ENCODE measurements at regions not wholly inside any gene's neighbourhood (a gene's known extent, or its start where the extent isn't known, plus 50 kb on each side); places are given as distances from the start of the nearest gene placed in this dataset.

GRCh38 chr16:62913924-62914323 is 877.7 kb upstream of the CDH8 start:
- Mint-ChIP-seq H3K27ac (no peak overlapping the region), H3K27me3 (ENCODE audit: low read depth) (no peaks in the 10 kb centered on the region), H3K4me1 (ENCODE audit: low read depth) (no peaks in the 10 kb centered on the region), H3K36me3 (ENCODE audit: low read depth) (no peaks in the 10 kb centered on the region), H3K9me3 (peaks cover 20% of the 10 kb centered on the region), H3K4me3 (no peak overlapping the region)

- H3K36me3 Mint-ChIP-seq (ENCODE audit: low read depth) = no peaks in the 10 kb centered on the region
- no peaks in the 10 kb centered on the region for H3K4me1 Mint-ChIP-seq (ENCODE audit: low read depth)
- no peaks in the 10 kb centered on the region for H3K27me3 Mint-ChIP-seq (ENCODE audit: low read depth)
- no peak overlapping the region for H3K4me3 Mint-ChIP-seq
- peaks cover 20% of the 10 kb centered on the region for H3K9me3 Mint-ChIP-seq
- no peak overlapping the region for H3K27ac Mint-ChIP-seq
Measured at GRCh38 chr16:62913333-62913732, 877.1 kb upstream of the CDH8 start.

- Mint-ChIP-seq H3K27ac (no peak overlapping the region), H3K27me3 (ENCODE audit: low read depth) (no peaks in the 10 kb centered on the region), H3K9me3 (peaks cover 28% of the 10 kb centered on the region), H3K4me3 (no peak overlapping the region), H3K36me3 (ENCODE audit: low read depth) (no peaks in the 10 kb centered on the region), H3K4me1 (ENCODE audit: low read depth) (no peaks in the 10 kb centered on the region)
Measured at GRCh38 chr16:62909597-62909996, 873.4 kb upstream of the CDH8 start.

- Mint-ChIP-seq H3K9me3 (peaks cover 28% of the 10 kb centered on the region), H3K27ac (no peak overlapping the region), H3K4me1 (ENCODE audit: low read depth) (no peaks in the 10 kb centered on the region), H3K27me3 (ENCODE audit: low read depth) (no peaks in the 10 kb centered on the region), H3K4me3 (no peak overlapping the region), H3K36me3 (ENCODE audit: low read depth) (no peaks in the 10 kb centered on the region)
Measured at GRCh38 chr16:62907562-62907961, 871.3 kb upstream of the CDH8 start.

- H3K4me1 Mint-ChIP-seq (ENCODE audit: low read depth) = no peaks in the 10 kb centered on the region
- H3K27me3 Mint-ChIP-seq (ENCODE audit: low read depth) = no peaks in the 10 kb centered on the region
Measured at GRCh38 chr16:62903961-62904502, 867.8 kb upstream of the CDH8 start.

GRCh38 chr16:62899737-62900136 is 863.5 kb upstream of the CDH8 start:
- no peaks in the 10 kb centered on the region for H3K4me1 Mint-ChIP-seq (ENCODE audit: low read depth)
- no peaks in the 10 kb centered on the region for H3K36me3 Mint-ChIP-seq (ENCODE audit: low read depth)
- no peak overlapping the region for H3K4me3 Mint-ChIP-seq
- peaks cover 35% of the 10 kb centered on the region for H3K9me3 Mint-ChIP-seq
- no peaks in the 10 kb centered on the region for H3K27me3 Mint-ChIP-seq (ENCODE audit: low read depth)
- no peak overlapping the region for H3K27ac Mint-ChIP-seq

More at GRCh38 chr16:62903961-62904502, 867.8 kb upstream of the CDH8 start:
- no peaks in the 10 kb centered on the region for H3K36me3 Mint-ChIP-seq (ENCODE audit: low read depth)
- H3K27ac Mint-ChIP-seq = no peak overlapping the region
- H3K9me3 Mint-ChIP-seq = peaks cover 27% of the 10 kb centered on the region
- H3K4me3 Mint-ChIP-seq = no peak overlapping the region

GRCh38 chr16:62889097-62889496 is 852.9 kb upstream of the CDH8 start:
- Mint-ChIP-seq H3K4me3 (no peak overlapping the region), H3K27ac (no peak overlapping the region), H3K27me3 (ENCODE audit: low read depth) (no peaks in the 10 kb centered on the region), H3K4me1 (ENCODE audit: low read depth) (no peaks in the 10 kb centered on the region), H3K36me3 (ENCODE audit: low read depth) (no peaks in the 10 kb centered on the region), H3K9me3 (peaks cover 25% of the 10 kb centered on the region)

- no peaks in the 10 kb centered on the region for H3K27me3 Mint-ChIP-seq (ENCODE audit: low read depth)
- no peak overlapping the region for H3K27ac Mint-ChIP-seq
- H3K9me3 Mint-ChIP-seq = peaks cover 35% of the 10 kb centered on the region
- H3K4me3 Mint-ChIP-seq = no peak overlapping the region
- no peaks in the 10 kb centered on the region for H3K36me3 Mint-ChIP-seq (ENCODE audit: low read depth)
- H3K4me1 Mint-ChIP-seq (ENCODE audit: low read depth) = no peaks in the 10 kb centered on the region
Measured at GRCh38 chr16:62883509-62883908, 847.3 kb upstream of the CDH8 start.

GRCh38 chr16:62882552-62883221 is 846.4 kb upstream of the CDH8 start:
- H3K9me3 Mint-ChIP-seq = peaks cover 33% of the 10 kb centered on the region

GRCh38 chr16:62876133-62876532 is 839.9 kb upstream of the CDH8 start:
- no peaks in the 10 kb centered on the region for H3K36me3 Mint-ChIP-seq (ENCODE audit: low read depth)
- no peaks in the 10 kb centered on the region for H3K4me1 Mint-ChIP-seq (ENCODE audit: low read depth)
- peaks cover 23% of the 10 kb centered on the region for H3K9me3 Mint-ChIP-seq
- no peaks in the 10 kb centered on the region for H3K27me3 Mint-ChIP-seq (ENCODE audit: low read depth)
- H3K4me3 Mint-ChIP-seq = no peak overlapping the region
- no peak overlapping the region for H3K27ac Mint-ChIP-seq

More at GRCh38 chr16:62882552-62883221, 846.4 kb upstream of the CDH8 start:
- Mint-ChIP-seq H3K4me1 (ENCODE audit: low read depth) (no peaks in the 10 kb centered on the region), H3K27me3 (ENCODE audit: low read depth) (no peaks in the 10 kb centered on the region), H3K27ac (no peak overlapping the region), H3K4me3 (no peak overlapping the region), H3K36me3 (ENCODE audit: low read depth) (no peaks in the 10 kb centered on the region)

- H3K27ac Mint-ChIP-seq = no peak overlapping the region
- no peaks in the 10 kb centered on the region for H3K27me3 Mint-ChIP-seq (ENCODE audit: low read depth)
- no peak overlapping the region for H3K4me3 Mint-ChIP-seq
- peaks cover 13% of the 10 kb centered on the region for H3K9me3 Mint-ChIP-seq
- H3K36me3 Mint-ChIP-seq (ENCODE audit: low read depth) = no peaks in the 10 kb centered on the region
- H3K4me1 Mint-ChIP-seq (ENCODE audit: low read depth) = no peaks in the 10 kb centered on the region
Measured at GRCh38 chr16:62872339-62872738, 836.1 kb upstream of the CDH8 start.

GRCh38 chr16:62870554-62870953 is 834.3 kb upstream of the CDH8 start:
- H3K27ac Mint-ChIP-seq = no peak overlapping the region
- no peak overlapping the region for H3K4me3 Mint-ChIP-seq
- no peaks in the 10 kb centered on the region for H3K27me3 Mint-ChIP-seq (ENCODE audit: low read depth)
- peaks cover 9% of the 10 kb centered on the region for H3K9me3 Mint-ChIP-seq
- no peaks in the 10 kb centered on the region for H3K4me1 Mint-ChIP-seq (ENCODE audit: low read depth)
- H3K36me3 Mint-ChIP-seq (ENCODE audit: low read depth) = no peaks in the 10 kb centered on the region

- no peak overlapping the region for H3K27ac Mint-ChIP-seq
- H3K36me3 Mint-ChIP-seq (ENCODE audit: low read depth) = no peaks in the 10 kb centered on the region
- H3K4me3 Mint-ChIP-seq = no peak overlapping the region
- H3K27me3 Mint-ChIP-seq (ENCODE audit: low read depth) = no peaks in the 10 kb centered on the region
- H3K9me3 Mint-ChIP-seq = peaks cover 3% of the 10 kb centered on the region
- no peaks in the 10 kb centered on the region for H3K4me1 Mint-ChIP-seq (ENCODE audit: low read depth)
Measured at GRCh38 chr16:62869837-62870236, 833.6 kb upstream of the CDH8 start.

- no peaks in the 10 kb centered on the region for H3K27me3 Mint-ChIP-seq (ENCODE audit: low read depth)
- no peaks in the 10 kb centered on the region for H3K4me1 Mint-ChIP-seq (ENCODE audit: low read depth)
- H3K36me3 Mint-ChIP-seq (ENCODE audit: low read depth) = no peaks in the 10 kb centered on the region
- H3K9me3 Mint-ChIP-seq = peaks cover 20% of the 10 kb centered on the region
- H3K4me3 Mint-ChIP-seq = no peak overlapping the region
- no peak overlapping the region for H3K27ac Mint-ChIP-seq
Measured at GRCh38 chr16:62863139-62863538, 826.9 kb upstream of the CDH8 start.

- Mint-ChIP-seq H3K27ac (no peak overlapping the region), H3K4me3 (no peak overlapping the region), H3K27me3 (ENCODE audit: low read depth) (no peaks in the 10 kb centered on the region), H3K9me3 (peaks cover 16% of the 10 kb centered on the region), H3K4me1 (ENCODE audit: low read depth) (no peaks in the 10 kb centered on the region), H3K36me3 (ENCODE audit: low read depth) (no peaks in the 10 kb centered on the region)
Measured at GRCh38 chr16:62853887-62854286, 817.6 kb upstream of the CDH8 start.
